ENCODE measurements at regions not wholly inside any gene's neighbourhood (a gene's known extent, or its start where the extent isn't known, plus 50 kb on each side); places are given as distances from the start of the nearest gene placed in this dataset.
A peak's percentile ranks its signal among the peaks of the same experiment; 100 is the strongest.

DNA sequence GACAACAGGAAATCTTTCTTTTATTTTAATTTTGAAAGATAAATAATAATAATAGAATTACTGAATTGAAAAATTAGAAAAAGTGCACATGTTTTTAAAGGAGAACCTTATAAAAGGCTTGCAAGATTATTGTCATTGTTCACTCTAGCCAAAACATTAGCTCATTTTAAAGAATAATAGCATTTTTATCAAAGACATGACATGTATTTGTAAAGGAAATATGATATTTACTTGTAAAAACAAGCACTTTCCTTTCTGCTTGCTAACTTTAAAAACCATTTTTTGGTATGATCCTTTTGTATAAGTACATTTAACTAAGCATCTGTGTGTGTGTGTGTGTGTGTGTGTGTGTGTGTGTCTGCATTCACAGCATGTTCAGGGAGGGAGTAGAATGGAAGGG is 156.3 kb upstream of the C1orf87 start:
- no peak for DNase-seq

DNA sequence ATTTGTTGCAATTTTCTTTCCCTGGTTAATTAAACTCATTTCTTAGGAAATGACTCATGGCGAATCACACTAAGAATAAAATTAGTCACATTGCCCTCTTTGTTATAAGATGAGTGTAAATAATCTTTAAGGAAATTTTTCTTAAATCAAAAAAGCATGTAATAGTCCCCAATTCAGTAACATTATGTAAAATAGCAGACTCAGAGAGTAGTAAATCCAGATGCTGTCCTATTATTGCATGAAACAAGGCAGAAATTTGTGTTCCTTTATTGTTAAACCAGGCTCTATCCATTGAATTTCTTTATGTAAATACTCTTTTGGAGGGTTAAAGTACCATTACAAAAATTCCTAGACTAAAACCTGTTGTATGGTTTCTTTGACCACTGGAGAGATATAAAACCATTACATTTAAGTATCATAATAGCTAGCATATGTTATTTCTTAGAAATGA is 154.5 kb upstream of the C1orf87 start:
- no peak for DNase-seq

DNA sequence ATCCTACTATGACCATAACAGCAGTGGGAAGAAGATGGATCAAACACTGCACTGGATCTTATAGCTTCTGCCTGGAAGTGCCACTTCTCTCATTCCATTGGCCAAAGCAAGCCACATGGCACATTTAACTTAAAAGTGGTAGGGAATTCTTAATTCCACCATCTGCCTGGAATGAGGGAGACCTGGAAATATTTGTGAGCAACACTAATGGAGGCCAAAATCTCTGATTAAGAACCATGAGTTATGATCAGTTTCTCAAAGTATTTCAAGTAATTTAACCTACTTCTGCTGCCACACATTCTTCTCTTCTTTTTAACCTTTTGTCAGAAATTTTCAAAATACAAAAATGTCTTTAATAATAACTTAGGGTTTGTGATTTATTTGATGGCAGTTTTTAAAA is 154.0 kb upstream of the C1orf87 start:
- no peak for DNase-seq

DNA sequence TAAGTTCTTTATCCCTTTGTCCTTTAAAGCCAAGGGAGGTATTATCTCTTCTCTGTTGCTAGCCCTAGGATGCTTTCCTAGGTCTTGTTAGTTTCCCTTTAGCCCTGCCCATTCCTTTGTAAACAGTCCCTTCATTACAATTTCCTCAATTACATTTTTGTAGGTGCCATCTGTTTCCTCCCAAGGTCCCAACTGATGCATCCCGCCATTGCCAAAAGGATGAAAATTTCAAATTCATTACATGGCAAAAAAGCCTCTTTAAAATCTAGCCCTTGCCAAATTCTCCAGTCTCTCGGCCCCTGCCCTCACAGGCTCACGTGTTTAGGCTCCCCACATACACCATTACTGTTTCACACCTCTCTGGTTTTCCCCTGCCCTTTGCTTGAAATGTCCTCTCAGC is 151.9 kb upstream of the C1orf87 start:
- DNase-seq, result no peak

DNA sequence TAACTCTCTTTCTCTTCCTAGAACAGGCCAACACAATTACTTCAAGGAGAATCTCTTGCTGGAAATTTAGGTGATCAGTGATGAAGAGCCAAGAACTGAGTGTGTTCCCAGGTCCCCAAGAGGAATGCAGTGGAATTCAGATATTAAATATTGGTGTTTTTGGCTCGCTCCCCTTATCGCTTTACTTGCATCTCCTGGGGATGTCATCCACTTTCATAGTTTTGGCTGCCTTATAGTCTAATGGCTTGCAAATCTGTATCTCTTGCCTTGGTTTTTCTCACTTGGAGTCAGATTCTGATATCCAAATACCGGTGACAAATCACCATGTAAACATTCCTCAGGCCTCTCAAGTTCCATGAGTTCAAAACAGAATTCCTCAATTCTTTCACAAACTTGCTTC is 151.0 kb upstream of the C1orf87 start:
- no peak for DNase-seq

- DNase-seq, result peak; percentile 98
These were observed 149.6 kb upstream of the C1orf87 start for GRCh38 chr1:60223158-60223557.

GRCh38 chr1:60222360-60223115 is 149.0 kb upstream of the C1orf87 start:
- peak; percentile 86 for DNase-seq

- no peak for DNase-seq
These were observed 139.7 kb upstream of the C1orf87 start for GRCh38 chr1:60213253-60213652.

- no peak for DNase-seq
These were observed 122.5 kb upstream of the C1orf87 start for GRCh38 chr1:60196026-60196425.

GRCh38 chr1:60185684-60186083 is 112.1 kb upstream of the C1orf87 start:
- no peak for DNase-seq

- DNase-seq, result no peak
These were observed 111.0 kb upstream of the C1orf87 start for GRCh38 chr1:60184521-60184920.

- no peak for DNase-seq
These were observed 100.3 kb upstream of the C1orf87 start for GRCh38 chr1:60173729-60174505.

GRCh38 chr1:60173006-60173405 is 99.4 kb upstream of the C1orf87 start:
- DNase-seq, result no peak

- no peak for DNase-seq
These were observed 98.2 kb upstream of the C1orf87 start for GRCh38 chr1:60171801-60172200.

GRCh38 chr1:60170709-60171108 is 97.1 kb upstream of the C1orf87 start:
- DNase-seq, result peak; percentile 1

GRCh38 chr1:60169206-60169605 is 95.6 kb upstream of the C1orf87 start:
- no peak for DNase-seq

DNA sequence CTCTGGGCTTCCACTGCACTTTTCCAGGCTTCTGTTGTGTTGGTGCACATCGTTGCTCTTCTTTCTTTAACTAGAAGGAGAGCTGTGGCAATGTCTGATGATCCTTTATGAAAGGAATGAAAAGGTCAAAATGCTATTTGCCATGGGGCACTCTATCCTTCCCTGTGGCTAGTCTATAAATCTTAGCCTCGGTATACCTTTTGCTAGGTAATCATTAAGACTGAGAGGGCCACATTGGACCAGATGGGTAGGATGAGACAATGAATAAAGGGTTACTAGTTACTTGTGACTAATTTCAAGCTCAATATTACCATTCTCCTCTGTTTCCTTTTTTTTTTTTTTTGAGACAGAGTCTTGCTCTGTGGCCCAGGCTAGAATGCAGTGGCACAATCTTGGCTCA is 89.4 kb upstream of the C1orf87 start:
- DNase-seq, result no peak

DNA sequence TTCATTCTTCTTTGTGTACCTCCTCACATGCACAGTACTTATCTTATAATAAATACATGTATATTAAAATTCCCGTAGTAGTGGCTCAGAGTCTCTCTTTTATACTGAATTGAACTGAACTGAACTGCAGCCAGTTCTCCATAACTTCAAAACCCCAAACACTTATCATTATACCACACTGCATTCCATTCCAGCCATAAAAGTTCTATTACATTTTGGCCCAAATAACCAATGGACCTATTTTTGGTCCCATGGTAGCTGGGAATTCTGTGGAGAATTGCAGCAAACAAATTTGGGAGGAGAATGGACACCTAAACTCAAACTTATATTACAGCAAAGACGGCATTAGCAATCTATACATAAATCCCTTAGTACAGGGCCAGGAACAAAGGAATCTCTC is 86.6 kb upstream of the C1orf87 start:
- DNase-seq, result no peak

GRCh38 chr1:60156371-60156770 is 82.8 kb upstream of the C1orf87 start:
- no peak for DNase-seq

DNA sequence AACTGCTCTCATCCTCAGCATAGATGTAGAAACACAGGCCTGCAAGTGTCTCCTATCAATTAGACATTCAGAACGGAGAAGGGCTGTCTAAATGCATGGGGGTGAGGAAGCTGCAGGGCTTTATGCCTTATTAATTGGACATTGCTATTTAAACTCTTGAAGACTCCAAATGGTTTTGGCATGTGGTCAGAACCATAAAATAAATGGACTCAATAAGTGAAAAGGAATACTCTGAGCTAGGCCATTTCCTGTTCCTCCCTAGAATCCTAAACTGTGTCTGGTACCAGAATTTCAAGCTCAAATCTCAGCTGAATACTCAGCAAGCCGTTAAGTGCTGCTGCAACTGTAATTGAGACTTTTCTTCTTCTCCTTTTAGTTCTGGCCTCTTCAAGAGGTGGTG is 80.4 kb upstream of the C1orf87 start:
- no peak for DNase-seq

DNA sequence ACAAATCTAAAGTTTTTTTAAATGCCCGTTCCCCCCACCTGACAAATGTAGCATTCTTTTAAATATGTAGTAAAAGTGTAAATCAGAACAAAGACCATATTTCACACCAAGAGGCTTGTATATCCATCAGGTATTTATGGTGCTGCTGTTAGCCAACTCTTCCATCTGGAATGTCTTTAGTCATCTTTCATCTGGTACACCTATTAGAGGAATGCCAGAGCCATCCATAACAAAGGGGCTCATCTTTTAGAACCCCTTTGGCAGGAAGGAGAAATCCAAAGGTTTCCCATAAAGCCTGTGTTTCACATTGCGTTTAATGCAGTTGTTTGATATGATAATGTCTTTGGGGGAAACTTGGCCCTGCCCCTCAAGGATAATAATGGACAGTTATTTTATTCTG is 79.3 kb upstream of the C1orf87 start:
- no peak for DNase-seq

GRCh38 chr1:60151311-60151710 is 77.7 kb upstream of the C1orf87 start:
- no peak for DNase-seq

GRCh38 chr1:60149251-60149650 is 75.7 kb upstream of the C1orf87 start:
- peak; percentile 57 for DNase-seq

DNA sequence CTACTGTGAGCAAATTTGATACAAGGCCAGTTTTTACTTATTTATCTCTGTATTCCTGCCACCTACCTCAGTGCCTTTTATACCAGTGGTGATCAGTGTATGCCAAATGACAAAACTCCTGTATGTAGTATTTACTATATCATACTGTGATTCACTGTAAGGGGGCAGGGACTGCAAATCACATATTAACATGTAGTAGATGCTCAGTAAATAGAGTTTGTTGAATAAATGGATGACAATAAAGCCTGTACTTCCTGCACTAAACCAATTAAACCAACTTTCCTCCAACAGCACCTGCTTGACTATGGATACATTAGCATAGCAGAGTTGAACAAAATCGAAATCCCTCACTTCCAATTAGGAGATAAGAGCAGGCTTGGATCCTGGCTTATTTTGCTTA is 73.3 kb upstream of the C1orf87 start:
- DNase-seq, result no peak

- no peak for DNase-seq
These were observed 72.2 kb upstream of the C1orf87 start for GRCh38 chr1:60145771-60146170.

All from NCI-H1694 (cell line).